Naive thymus-derived CD8-positive, alpha-beta T cell (primary cell): ENCODE measurements at regions not wholly inside any gene's neighbourhood (a gene's known extent, or its start where the extent isn't known, plus 50 kb on each side); places are given as distances from the start of the nearest gene placed in this dataset.

ENCODE experiments used
- ATAC-seq, 2 donors: fragments of 150-1000 bp; cut with Tn5 transposase in 1 of 2; sonication (Bioruptor Pico), chemical (Tn5 transposase) in 1 of 2; 1 replicate in 1 of 2; 2 replicates in 1 of 2; pipeline ENCODE4 v1.10.0; 2021; ENCODE audit warnings: mild to moderate bottlenecking in 2 of 2, moderate library complexity in 2 of 2
- POLR2A ChIA-PET: fragments of 350-600 bp; sonication (Branson Sonifier 250); formaldehyde crosslinking; loops from one replicate; lab custom pipeline; 2021; ENCODE audit warnings: antibody characterized with exemption; lab: Charles Lee
- DNase-seq, 10 donors: peaks; one replicate each; pipeline versions ENCODE4 v3.0.0 to v3.0.0-alpha.2; 2020 to 2022
- H3K27ac Mint-ChIP-seq, 10 donors: one replicate each; pipeline ENCODE4 v1.8.0; 2020 to 2022; ENCODE audit warnings: mild to moderate bottlenecking in 10 of 10, mixed read lengths in 10 of 10, moderate library complexity in 4 of 10, inconsistent platforms in 1 of 10
- H3K27me3 Mint-ChIP-seq, 5 donors: one replicate each; pipeline ENCODE4 v1.8.0; 2021 to 2022; ENCODE audit warnings: mixed read lengths in 5 of 5
- H3K36me3 Mint-ChIP-seq, 3 donors: one replicate each; pipeline ENCODE4 v1.8.0; 2020 to 2022; ENCODE audit warnings: mixed read lengths in 3 of 3, mild to moderate bottlenecking in 2 of 3, inconsistent platforms in 1 of 3
- H3K4me1 Mint-ChIP-seq, 4 donors: one replicate each; pipeline ENCODE4 v1.8.0; 2021 to 2022; ENCODE audit warnings: mixed read lengths in 4 of 4
- H3K4me3 Mint-ChIP-seq, 10 donors: one replicate each; pipeline ENCODE4 v1.8.0; 2020 to 2022; ENCODE audit warnings: mild to moderate bottlenecking in 10 of 10, mixed read lengths in 10 of 10, moderate library complexity in 6 of 10, inconsistent platforms in 1 of 10
- H3K9me3 Mint-ChIP-seq, 9 donors: one replicate each; pipeline ENCODE4 v1.8.0; 2020 to 2022; ENCODE audit warnings: mixed read lengths in 9 of 9, mild to moderate bottlenecking in 3 of 9, inconsistent platforms in 1 of 9, moderate library complexity in 1 of 9

DNA sequence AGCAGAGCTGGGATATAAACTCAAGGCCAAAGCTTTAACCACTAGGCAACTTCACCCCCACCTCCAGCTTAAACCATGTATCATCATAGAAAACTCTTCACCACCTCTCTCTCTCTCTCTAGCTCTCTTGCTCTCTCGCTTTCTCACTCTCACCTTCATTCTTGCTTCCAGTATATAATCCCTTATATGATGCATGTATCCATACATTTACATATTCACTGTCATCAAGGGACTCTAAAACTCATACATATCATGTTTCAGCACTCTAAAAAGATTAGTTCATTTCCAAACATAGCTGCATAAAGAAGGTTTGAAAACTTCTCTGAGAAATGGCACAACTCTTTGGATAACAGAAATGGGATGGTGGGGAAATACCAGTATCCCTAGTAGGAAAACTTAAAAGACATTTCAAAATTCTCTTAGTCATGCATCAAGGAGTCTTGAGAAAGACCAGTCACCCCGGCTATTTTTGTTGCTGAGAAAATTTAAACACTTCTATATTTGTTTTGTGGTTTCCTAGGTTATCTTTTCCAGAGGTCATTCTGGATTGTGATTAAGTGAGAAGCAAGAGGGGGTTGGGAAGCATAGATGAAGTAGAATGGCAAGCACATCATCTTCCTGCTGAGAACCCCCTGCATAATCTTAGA is 447.8 kb upstream of the THBS1 start:
- H3K4me3 Mint-ChIP-seq: no peak overlapping the region
- H3K9me3 Mint-ChIP-seq: no peaks in the 10 kb centered on the region
- no peak overlapping the region for H3K27ac Mint-ChIP-seq
- no peaks in the 10 kb centered on the region for H3K4me1 Mint-ChIP-seq
- POLR2A ChIA-PET: no interaction called here
- no peak for ATAC-seq
- no peaks in the 10 kb centered on the region for H3K36me3 Mint-ChIP-seq
- no peak for DNase-seq
- H3K27me3 Mint-ChIP-seq: peaks cover 4 to 17% (median 7%) of the 10 kb centered on the region in 5 donors

DNA sequence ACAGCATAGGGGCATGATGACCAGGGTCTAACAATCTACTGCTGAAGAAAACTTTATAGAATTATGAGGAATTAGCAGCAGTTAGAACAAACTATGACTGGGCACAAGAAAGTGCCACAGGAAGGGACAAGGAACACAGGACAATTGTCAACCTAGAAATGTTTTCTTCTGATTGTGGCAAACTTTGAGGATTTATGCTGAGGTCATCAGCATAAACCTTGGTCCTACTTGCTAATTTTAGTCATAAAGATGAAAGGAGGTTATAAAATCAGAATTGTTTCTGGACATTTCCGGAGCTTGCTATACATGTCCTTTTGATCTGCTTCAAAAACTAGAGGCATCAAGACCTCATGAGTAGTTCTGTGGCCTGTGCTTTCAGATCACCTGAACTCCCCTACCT is 446.6 kb upstream of the THBS1 start:
- Mint-ChIP-seq H3K27me3 (peaks cover 3 to 17% (median 10%) of the 10 kb centered on the region in 5 donors), H3K9me3 (no peaks in the 10 kb centered on the region), H3K4me3 (no peak overlapping the region), H3K27ac (no peak overlapping the region), H3K36me3 (no peaks in the 10 kb centered on the region), H3K4me1 (no peaks in the 10 kb centered on the region)
- ATAC-seq (no peak), DNase-seq (no peak)
- POLR2A ChIA-PET: no interaction called here

DNA sequence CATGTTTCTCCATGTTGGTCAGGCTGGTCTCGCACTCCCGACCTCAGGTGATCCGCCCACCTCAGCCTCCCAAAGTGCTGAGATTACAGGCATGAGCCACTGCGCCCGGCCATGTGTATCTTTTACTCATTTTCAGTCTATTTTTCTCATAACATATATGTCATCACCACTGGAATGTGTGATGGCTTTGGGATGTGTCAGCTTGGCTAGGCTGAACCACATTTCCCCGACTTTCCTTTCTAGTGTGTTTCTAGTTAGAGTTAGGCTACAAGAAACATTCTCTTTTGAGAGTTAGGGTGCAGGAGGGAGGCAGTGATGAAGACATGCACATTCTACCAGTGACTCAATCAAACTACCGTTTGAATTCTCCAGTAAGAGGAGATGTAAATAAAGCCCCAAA is 444.9 kb upstream of the THBS1 start:
- Mint-ChIP-seq H3K4me1 (no peaks in the 10 kb centered on the region), H3K9me3 (no peaks in the 10 kb centered on the region), H3K27ac (no peak overlapping the region), H3K4me3 (no peak overlapping the region), H3K27me3 (peaks cover 3 to 17% (median 10%) of the 10 kb centered on the region in 5 donors), H3K36me3 (no peaks in the 10 kb centered on the region)
- no peak for DNase-seq
- no peak for ATAC-seq
- POLR2A ChIA-PET: no interaction called here

DNA sequence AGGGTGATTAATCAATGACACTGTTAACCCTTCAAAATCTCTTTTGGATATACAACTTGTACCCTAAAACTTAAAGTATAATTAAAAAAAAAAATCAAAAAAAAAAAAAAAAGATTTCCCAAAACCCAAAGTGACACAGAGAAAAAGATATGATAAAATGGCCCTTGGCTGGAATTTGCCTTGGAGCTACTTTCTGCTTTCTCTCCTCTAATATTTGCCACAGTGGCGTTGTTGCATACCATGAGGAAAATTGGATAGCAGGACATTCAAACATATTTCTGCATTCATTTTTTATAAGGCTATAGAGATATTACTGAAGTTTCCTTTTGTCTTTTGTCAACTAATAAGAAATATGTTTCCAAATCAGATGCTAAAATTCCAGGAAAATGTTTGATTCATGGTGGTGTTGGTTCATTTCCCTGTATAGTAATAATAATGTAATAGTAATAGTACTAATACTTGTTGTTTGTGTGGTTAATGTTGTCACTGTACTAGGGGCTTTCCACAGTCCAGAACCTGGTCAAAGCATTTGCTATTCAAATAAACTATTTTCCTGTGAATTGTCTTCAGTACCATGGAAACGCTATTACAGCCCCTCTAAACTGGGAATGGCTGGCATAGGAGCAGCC is 441.3 kb upstream of the THBS1 start:
- no peak for DNase-seq
- POLR2A ChIA-PET: no interaction called here
- no peak overlapping the region for H3K4me3 Mint-ChIP-seq
- no peak for ATAC-seq
- no peaks in the 10 kb centered on the region for H3K9me3 Mint-ChIP-seq
- H3K27me3 Mint-ChIP-seq: peaks cover 5 to 16% (median 8%) of the 10 kb centered on the region in 5 donors
- H3K4me1 Mint-ChIP-seq: no peaks in the 10 kb centered on the region
- H3K27ac Mint-ChIP-seq: no peak overlapping the region
- no peaks in the 10 kb centered on the region for H3K36me3 Mint-ChIP-seq

DNA sequence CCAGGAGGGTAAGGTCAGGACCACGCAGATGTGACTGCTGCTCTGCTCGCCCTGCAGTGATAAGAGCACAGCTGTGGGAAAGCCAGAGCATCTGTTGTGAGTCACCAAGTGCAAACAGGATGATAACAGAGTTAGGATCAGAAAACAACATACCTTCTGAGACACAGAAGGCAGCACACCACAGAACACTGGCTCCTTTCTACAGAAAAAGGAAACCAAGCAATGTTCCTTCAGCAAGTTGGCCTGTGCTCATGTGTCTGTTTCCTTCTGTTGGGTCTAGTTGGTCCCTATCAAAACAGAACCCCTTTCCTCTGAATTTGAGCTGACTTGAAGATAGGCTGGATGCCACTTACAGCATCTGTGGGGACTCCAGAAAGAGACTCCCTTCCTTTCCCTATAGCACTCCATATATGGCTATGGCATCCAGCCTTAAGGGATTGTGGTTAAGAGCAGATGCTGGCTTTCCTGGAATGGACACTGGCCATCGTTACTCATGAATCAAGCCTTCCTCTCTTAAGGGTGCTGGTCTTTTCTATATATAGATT is 440.7 kb upstream of the THBS1 start:
- H3K4me1 Mint-ChIP-seq: no peaks in the 10 kb centered on the region
- no peak overlapping the region for H3K4me3 Mint-ChIP-seq
- H3K9me3 Mint-ChIP-seq: no peaks in the 10 kb centered on the region
- peaks cover 5 to 16% (median 8%) of the 10 kb centered on the region in 5 donors for H3K27me3 Mint-ChIP-seq
- POLR2A ChIA-PET: no interaction called here
- no peaks in the 10 kb centered on the region for H3K36me3 Mint-ChIP-seq
- DNase-seq: no peak
- H3K27ac Mint-ChIP-seq: no peak overlapping the region
- ATAC-seq: no peak

DNA sequence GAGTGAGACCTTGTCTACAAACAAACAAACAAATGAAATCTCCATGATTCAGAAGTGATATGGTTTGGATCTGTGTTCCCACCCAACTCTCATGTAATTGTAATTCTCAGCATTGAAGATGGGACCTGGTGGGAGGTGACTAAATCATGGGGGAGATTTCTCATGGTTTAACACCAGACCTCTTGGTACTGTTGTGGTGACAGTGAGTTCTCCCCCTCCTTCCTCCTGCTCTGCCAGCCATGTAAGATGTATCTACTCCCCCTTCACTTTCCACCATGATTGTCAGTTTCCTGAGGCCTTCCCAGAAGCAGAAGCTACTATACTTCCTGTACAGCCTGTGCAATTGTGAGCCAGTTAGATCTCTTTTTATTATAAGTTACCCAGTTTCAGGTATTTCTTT is 438.4 kb upstream of the THBS1 start:
- Mint-ChIP-seq H3K4me3 (no peak overlapping the region), H3K9me3 (no peaks in the 10 kb centered on the region), H3K4me1 (no peaks in the 10 kb centered on the region), H3K27ac (peak overlapping the region in 1 of 10 donors; percentile 0), H3K36me3 (no peaks in the 10 kb centered on the region), H3K27me3 (peaks cover 0 to 7% (median 5%) of the 10 kb centered on the region in 5 donors)
- ATAC-seq (no peak), DNase-seq (no peak)
- POLR2A ChIA-PET: no interaction called here

DNA sequence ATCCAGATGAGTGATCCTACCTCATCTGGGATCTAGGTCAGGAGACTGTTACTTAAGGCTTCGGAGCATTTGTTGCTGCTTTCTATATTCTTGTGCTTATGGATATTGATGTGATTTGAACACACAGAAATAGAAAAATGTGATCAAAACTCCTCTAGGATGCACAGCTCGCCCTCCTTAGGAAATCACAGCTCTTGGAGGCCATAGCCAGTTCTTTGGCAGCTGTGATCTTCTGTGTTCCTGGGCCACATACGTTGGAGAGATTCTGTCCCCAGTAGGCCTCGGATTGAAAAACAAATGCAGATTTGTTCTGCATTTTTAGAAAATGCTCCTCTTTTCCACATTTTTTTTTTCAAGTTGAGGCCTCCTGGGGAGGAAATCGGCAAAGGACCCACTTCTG is 437.4 kb upstream of the THBS1 start:
- no peak overlapping the region for H3K27ac Mint-ChIP-seq
- POLR2A ChIA-PET: no interaction called here
- DNase-seq: no peak
- H3K4me3 Mint-ChIP-seq: no peak overlapping the region
- H3K9me3 Mint-ChIP-seq: no peaks in the 10 kb centered on the region
- H3K36me3 Mint-ChIP-seq: no peaks in the 10 kb centered on the region
- ATAC-seq: no peak
- no peaks in the 10 kb centered on the region for H3K4me1 Mint-ChIP-seq
- peaks cover 0 to 4% (median 4%) of the 10 kb centered on the region in 5 donors for H3K27me3 Mint-ChIP-seq

DNA sequence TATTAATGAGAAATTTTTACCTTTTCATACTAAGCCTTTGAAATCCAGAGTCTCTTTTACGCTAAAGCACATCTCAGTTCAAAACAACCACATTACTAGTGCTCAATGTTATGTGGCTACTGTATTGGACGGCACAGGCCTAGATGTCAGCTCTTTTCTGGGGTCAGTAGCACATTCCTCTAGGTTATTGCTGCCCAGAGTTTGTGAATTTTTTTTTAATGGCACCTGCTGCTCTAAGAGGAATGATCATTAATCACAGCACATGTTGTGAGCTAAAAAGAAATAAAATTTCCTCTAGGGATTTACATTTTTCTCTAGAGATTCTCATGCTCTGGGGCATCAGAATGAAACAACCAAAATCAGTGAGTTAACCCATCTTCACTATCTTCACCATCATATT is 436.8 kb upstream of the THBS1 start:
- DNase-seq (no peak), ATAC-seq (no peak)
- no peaks in the 10 kb centered on the region for H3K4me1 Mint-ChIP-seq
- no peaks in the 10 kb centered on the region for H3K36me3 Mint-ChIP-seq
- POLR2A ChIA-PET: no interaction called here
- peaks cover 0 to 6% (median 4%) of the 10 kb centered on the region in 5 donors for H3K27me3 Mint-ChIP-seq
- no peaks in the 10 kb centered on the region for H3K9me3 Mint-ChIP-seq
- H3K27ac Mint-ChIP-seq: no peak overlapping the region
- no peak overlapping the region for H3K4me3 Mint-ChIP-seq

DNA sequence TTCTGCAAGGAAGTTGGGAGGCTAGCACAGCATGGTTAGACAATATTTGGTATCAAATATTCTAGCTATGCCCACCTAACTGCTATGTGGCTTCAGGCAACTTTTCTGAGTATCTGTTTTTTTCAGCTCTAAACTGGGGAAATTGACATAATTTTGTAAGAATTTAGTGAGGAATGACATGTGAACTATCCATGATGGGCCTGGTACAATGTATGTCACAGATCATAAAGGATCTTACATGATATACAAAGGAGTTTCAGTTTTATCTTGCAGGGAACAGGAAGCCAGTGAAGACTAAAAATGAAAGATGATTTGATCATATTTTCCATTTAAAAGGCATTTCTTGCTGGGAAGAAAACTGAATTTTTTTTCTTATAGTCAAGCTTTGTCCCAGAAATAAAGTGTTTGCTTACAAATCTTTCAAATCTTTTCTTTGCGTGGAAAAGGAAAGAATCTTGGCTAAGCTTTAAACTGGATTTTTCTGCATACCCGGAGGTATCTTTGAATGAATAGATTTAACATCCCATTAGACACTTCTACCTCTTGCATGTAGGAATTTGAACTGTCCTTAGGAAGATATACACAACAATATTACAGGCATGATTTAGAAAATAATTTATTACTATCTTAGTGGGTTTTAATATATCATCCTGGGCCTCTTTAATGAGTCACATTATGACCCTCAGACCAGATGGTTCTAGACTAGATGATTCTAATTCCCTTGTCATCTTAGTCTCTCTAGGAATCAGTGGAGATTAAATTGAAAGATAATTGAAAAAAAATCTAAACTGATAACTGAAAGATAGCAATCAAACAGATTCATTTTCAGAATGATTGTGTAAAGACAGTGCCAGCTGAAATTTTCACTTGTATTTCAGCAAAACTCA is 436.0 kb upstream of the THBS1 start:
- Mint-ChIP-seq H3K9me3 (no peaks in the 10 kb centered on the region), H3K27me3 (peaks cover 0 to 10% (median 4%) of the 10 kb centered on the region in 5 donors), H3K4me1 (no peaks in the 10 kb centered on the region), H3K36me3 (no peaks in the 10 kb centered on the region), H3K4me3 (no peak overlapping the region), H3K27ac (no peak overlapping the region)
- ATAC-seq (no peak), DNase-seq (no peak)
- POLR2A ChIA-PET: no interaction called here

DNA sequence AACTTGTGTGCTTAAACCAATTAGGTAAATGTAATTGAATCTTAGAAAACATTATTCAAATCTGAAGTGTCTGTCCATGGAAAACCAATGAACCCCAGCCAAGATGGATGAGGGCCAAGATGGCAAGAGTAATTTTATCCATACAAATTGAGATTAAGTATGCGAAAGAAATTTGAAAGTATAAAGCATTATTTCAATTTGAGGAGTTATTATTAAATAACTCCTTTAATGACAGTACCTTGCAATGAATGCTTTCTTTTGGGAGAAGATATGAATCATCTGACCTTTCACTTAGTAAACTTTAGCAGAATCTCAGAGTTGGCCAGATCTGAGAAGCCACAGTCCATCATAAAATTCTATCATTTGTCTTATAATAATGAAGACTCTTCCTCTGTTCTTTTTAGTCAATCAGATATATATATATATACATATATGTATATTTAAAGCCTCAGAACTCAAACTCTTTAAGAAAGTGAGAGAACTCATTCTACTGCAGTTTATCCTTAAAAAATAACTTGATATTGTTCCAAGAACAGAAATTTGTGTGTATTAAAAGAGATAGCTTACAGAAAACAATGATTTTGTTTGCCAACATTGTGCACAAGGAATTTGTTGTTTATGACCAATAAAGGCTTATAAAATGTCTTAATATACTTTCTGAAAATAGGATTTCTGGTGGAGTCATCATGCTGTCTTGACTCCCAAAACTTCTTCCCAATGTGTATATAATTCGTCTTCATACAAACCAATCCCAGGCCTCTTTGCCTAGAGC is 434.8 kb upstream of the THBS1 start:
- H3K9me3 Mint-ChIP-seq: no peaks in the 10 kb centered on the region
- DNase-seq (no peak), ATAC-seq (no peak)
- POLR2A ChIA-PET: no interaction called here
- no peak overlapping the region for H3K4me3 Mint-ChIP-seq
- no peaks in the 10 kb centered on the region for H3K4me1 Mint-ChIP-seq
- no peaks in the 10 kb centered on the region for H3K36me3 Mint-ChIP-seq
- H3K27me3 Mint-ChIP-seq: peaks cover under 1 to 10% (median 4%) of the 10 kb centered on the region in 5 donors
- no peak overlapping the region for H3K27ac Mint-ChIP-seq

DNA sequence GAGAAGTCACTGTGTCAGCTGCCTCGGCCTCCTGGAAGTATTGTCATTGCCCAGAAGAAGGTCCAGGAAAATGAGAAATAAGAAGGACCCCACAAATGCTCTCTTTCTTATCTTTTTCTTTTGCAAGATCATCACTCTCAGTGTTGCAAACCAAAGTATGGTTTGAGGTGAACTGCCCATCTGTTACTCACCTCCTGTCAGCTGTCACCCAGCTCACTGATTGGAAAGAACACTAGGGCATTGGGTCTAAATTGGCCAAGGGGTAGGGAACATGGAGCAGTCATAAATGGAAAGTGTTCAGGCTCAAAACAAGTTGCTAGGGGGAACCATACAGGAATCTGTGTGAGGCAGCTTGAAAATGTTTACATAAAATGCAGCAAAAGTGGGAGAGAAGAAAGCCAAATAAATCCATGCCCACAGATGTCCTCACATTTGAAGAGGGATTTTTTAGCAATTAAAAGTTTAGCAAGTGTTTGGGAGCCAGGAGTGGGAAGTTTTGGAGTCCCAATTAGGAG is 431.2 kb upstream of the THBS1 start:
- POLR2A ChIA-PET: no interaction called here
- H3K4me3 Mint-ChIP-seq: no peak overlapping the region
- H3K4me1 Mint-ChIP-seq: no peaks in the 10 kb centered on the region
- no peaks in the 10 kb centered on the region for H3K36me3 Mint-ChIP-seq
- ATAC-seq (no peak), DNase-seq (no peak)
- H3K27ac Mint-ChIP-seq: no peak overlapping the region
- no peaks in the 10 kb centered on the region for H3K9me3 Mint-ChIP-seq
- peaks cover 5 to 34% (median 8%) of the 10 kb centered on the region in 5 donors for H3K27me3 Mint-ChIP-seq

DNA sequence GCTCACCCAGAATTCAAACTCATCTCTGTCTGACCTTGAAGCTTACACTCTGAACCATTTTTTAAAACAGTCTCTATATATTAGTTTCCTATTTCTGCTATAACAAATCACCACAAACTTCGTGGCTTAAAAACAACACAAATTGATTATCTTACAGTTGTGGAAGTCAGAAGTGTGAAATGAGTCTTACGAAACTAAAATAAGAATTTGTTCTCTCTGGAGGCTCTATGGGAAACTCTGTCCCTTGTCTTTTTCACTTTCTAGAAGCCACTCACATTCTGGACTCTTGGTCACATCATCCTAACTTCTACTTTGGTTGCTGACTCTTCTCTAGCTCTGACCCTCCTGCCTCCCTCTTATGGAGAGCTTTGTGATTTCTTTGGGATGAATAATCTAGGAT is 429.3 kb upstream of the THBS1 start:
- ATAC-seq: no peak
- Mint-ChIP-seq H3K4me3 (no peak overlapping the region), H3K27ac (no peak overlapping the region), H3K27me3 (peaks cover 7 to 43% (median 10%) of the 10 kb centered on the region in 5 donors), H3K36me3 (no peaks in the 10 kb centered on the region), H3K9me3 (no peaks in the 10 kb centered on the region), H3K4me1 (no peaks in the 10 kb centered on the region)
- DNase-seq: no peak
- POLR2A ChIA-PET: no interaction called here
